HUES64 (cell line): ENCODE measurements at regions not wholly inside any gene's neighbourhood (a gene's known extent, or its start where the extent isn't known, plus 50 kb on each side); places are given as distances from the start of the nearest gene placed in this dataset.
"Not testable (repeated sequence)": the region's sequence is repeated elsewhere in the genome, so short reads cannot be mapped to it uniquely, and the experiment has no call there.

Experiments used
- H3K27ac ChIP-seq: 2 replicates; pipeline ENCODE4 v1.7.0; 2013; ENCODE audit warnings: low read depth, low read length, inconsistent platforms
- H3K27me3 ChIP-seq: 2 replicates; pipeline ENCODE4 v1.6.1; 2013; ENCODE audit warnings: mild to moderate bottlenecking, low read length; ENCODE audit not compliant: insufficient read depth
- H3K36me3 ChIP-seq: 2 replicates; pipeline ENCODE4 v1.6.1; 2013; ENCODE audit warnings: mild to moderate bottlenecking, low read length; ENCODE audit not compliant: insufficient read depth
- H3K4me1 ChIP-seq: 2 replicates; pipeline ENCODE4 v1.6.1; 2013; ENCODE audit warnings: mild to moderate bottlenecking, low read length, moderate library complexity; ENCODE audit not compliant: insufficient read depth
- H3K4me3 ChIP-seq: 2 replicates; pipeline ENCODE4 v1.5.1; 2013; ENCODE audit warnings: mild to moderate bottlenecking, low read length, moderate library complexity
- H3K9ac ChIP-seq: 2 replicates; pipeline ENCODE4 v1.6.1; 2013; ENCODE audit warnings: mild to moderate bottlenecking, low read depth, low read length
- H3K9me3 ChIP-seq: 2 replicates; pipeline ENCODE4 v1.6.1; 2013; ENCODE audit warnings: low read depth, low read length; ENCODE audit not compliant: insufficient read depth
- WGBS: fragments of 150-250, 120-280 bp; methylation state at CpG from one replicate; pipeline ENCODE4 v1.1.7; 2013; ENCODE audit warnings: missing lambda C conversion rate; 5-methylcytosine and 5-hydroxymethylcytosine counted together

DNA sequence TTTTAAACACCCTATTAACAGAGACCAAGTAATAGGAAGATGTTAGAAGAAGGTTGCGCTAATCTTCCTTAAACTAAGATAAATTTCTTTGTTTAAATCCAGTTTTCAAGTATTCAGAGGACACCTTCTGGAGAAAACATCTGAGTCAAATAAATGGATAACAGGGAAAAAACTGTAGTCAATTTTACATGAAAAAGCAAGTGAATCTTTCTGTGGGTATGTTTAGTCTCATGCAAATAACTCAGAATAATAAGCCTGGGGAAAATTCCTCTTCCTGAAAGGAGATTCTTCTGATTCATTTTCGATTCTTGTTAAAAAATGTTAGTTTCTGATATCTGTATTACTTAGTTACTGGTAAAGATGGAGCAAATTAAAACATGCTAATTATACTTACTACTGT is 145.5 kb downstream of the CTH start:
- no peaks in the 10 kb centered on the region for H3K36me3 ChIP-seq
- H3K9ac ChIP-seq: no peak overlapping the region
- H3K4me3 ChIP-seq: no peak overlapping the region
- H3K4me1 ChIP-seq: peaks cover 13% of the 10 kb centered on the region; the same call in 1 of the 2 replicates
- no peaks in the 10 kb centered on the region for H3K27me3 ChIP-seq
- peak overlapping the region; percentile 21; the same call in 1 of the 2 replicates for H3K27ac ChIP-seq
- H3K9me3 ChIP-seq: no peaks in the 10 kb centered on the region
- 50% methylated on average over 1 of the region's 2 CpGs for WGBS

- H3K27me3 ChIP-seq: no peaks in the 10 kb centered on the region
- no peak overlapping the region for H3K27ac ChIP-seq
- no peak overlapping the region for H3K4me3 ChIP-seq
- no peaks in the 10 kb centered on the region for H3K4me1 ChIP-seq
- H3K36me3 ChIP-seq: no peaks in the 10 kb centered on the region
- no peaks in the 10 kb centered on the region for H3K9me3 ChIP-seq
- H3K9ac ChIP-seq: no peak overlapping the region
- WGBS: 96% methylated on average over 5 of the region's 5 CpGs
Observed at GRCh38 chr1:70567167-70567566, 156.1 kb downstream of the CTH start.

- H3K27ac ChIP-seq: no peak overlapping the region
- H3K27me3 ChIP-seq: no peaks in the 10 kb centered on the region
- no peaks in the 10 kb centered on the region for H3K36me3 ChIP-seq
- no peaks in the 10 kb centered on the region for H3K4me1 ChIP-seq
- no peak overlapping the region for H3K4me3 ChIP-seq
- no peaks in the 10 kb centered on the region for H3K9me3 ChIP-seq
- H3K9ac ChIP-seq: no peak overlapping the region
Observed at GRCh38 chr1:70571191-70571590, 160.1 kb downstream of the CTH start.

- no peak overlapping the region for H3K27ac ChIP-seq
- H3K4me1 ChIP-seq: no peaks in the 10 kb centered on the region
- WGBS: 100% methylated on average over 2 of the region's 2 CpGs
- H3K36me3 ChIP-seq: no peaks in the 10 kb centered on the region
- no peak overlapping the region for H3K4me3 ChIP-seq
- no peak overlapping the region for H3K9ac ChIP-seq
- no peaks in the 10 kb centered on the region for H3K27me3 ChIP-seq
- no peaks in the 10 kb centered on the region for H3K9me3 ChIP-seq
Observed at GRCh38 chr1:70573317-70573843, 162.3 kb downstream of the CTH start.

DNA sequence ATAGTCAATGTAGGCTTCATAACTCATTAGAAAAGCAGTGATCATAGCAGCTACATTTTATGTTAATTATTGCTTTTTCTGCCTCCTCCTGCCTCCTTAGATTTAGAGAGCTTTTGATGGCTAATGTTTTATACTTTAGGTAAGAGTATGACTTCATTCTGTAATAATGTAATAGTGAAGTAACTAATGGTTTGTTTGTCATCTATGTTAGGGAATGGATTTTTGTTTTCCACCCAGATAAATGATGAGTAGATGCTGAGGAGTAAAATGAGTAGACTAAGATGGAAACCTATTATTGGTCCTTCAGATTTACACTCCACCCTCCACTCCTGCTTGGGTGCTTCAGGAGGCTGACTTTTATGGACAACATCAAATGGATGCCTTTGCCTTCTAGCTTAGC is 170.6 kb downstream of the CTH start:
- Histone ChIP-seq H3K27ac (no peak overlapping the region), H3K9ac (no peak overlapping the region)

DNA sequence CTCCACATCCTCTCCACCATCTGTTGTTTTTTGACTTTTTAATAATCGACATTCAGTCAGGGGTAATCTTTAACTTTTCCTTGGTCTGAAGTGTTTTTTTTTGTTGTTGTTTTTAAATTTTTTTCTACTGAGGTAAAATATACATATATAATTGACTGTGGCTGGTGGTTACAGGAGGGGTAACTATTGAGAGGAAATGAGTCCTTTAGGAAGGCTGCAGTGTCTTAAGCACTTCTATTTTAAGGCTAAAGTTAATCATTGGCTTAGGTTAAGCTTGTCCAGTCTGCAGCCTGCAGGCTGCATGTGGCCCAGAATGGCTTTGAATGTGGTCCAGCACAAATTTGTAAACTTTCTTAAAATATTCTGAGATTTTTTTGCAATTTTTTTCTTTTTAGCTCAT is 172.5 kb downstream of the CTH start:
- no peaks in the 10 kb centered on the region for H3K9me3 ChIP-seq
- peaks cover 29% of the 10 kb centered on the region for H3K4me1 ChIP-seq
- no peak overlapping the region for H3K27ac ChIP-seq
- no peak overlapping the region for H3K9ac ChIP-seq
- H3K36me3 ChIP-seq: no peaks in the 10 kb centered on the region
- H3K27me3 ChIP-seq: no peaks in the 10 kb centered on the region
- WGBS: no CpG with 5 or more reads among the region's 1 CpG
- no peak overlapping the region for H3K4me3 ChIP-seq

More for the DNA sequence above, 170.6 kb downstream of the CTH start:
- H3K27me3 ChIP-seq: no peaks in the 10 kb centered on the region
- no peaks in the 10 kb centered on the region for H3K36me3 ChIP-seq
- no peak overlapping the region for H3K4me3 ChIP-seq
- H3K9me3 ChIP-seq: no peaks in the 10 kb centered on the region
- H3K4me1 ChIP-seq: peaks cover 13% of the 10 kb centered on the region

GRCh38 chr1:70586046-70586445 is 175.0 kb downstream of the CTH start:
- Histone ChIP-seq H3K4me3 (no peak overlapping the region), H3K9ac (no peak overlapping the region), H3K27ac (peak overlapping the region; percentile 17; the same call in 1 of the 2 replicates), H3K36me3 (no peaks in the 10 kb centered on the region), H3K27me3 (no peaks in the 10 kb centered on the region), H3K4me1 (peaks cover 29% of the 10 kb centered on the region), H3K9me3 (no peaks in the 10 kb centered on the region)
- 61% methylated on average over 1 of the region's 1 CpG for WGBS

- Histone ChIP-seq H3K4me3 (no peak overlapping the region), H3K27ac (peak overlapping the region; percentile 70; the same call in 1 of the 2 replicates)
- WGBS: 97% methylated on average over 3 of the region's 3 CpGs
Observed at GRCh38 chr1:70587872-70588366, 176.9 kb downstream of the CTH start.

DNA sequence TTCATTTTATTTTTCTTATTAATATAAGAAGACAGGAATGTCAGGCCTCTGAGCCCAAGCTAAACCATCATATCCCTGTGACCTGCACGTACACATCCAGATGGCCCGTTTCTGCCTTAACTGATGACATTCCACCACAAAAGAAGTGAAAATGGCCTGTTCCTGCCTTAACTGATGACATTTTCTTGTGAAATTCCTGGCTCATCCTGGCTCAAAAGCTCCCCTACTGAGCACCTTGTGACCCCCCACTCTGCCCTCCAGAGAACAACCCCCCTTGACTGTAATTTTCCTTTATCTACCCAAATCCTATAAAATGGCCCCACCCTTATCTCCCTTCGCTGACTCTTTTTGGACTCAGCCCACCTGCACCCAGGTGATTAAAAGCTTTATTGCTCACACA is 182.5 kb downstream of the CTH start:
- not testable (repeated sequence) for H3K9ac ChIP-seq, H3K4me3 ChIP-seq, H3K27me3 ChIP-seq, H3K4me1 ChIP-seq, H3K27ac ChIP-seq, H3K9me3 ChIP-seq, H3K36me3 ChIP-seq
- WGBS: 44% methylated on average over 3 of the region's 3 CpGs

More at GRCh38 chr1:70587872-70588366, 176.9 kb downstream of the CTH start:
- no peaks in the 10 kb centered on the region for H3K27me3 ChIP-seq
- no peaks in the 10 kb centered on the region for H3K9me3 ChIP-seq
- peaks cover 29% of the 10 kb centered on the region for H3K4me1 ChIP-seq
- no peak overlapping the region for H3K9ac ChIP-seq
- H3K36me3 ChIP-seq: no peaks in the 10 kb centered on the region

- 90% methylated on average over 2 of the region's 2 CpGs for WGBS
- H3K27me3 ChIP-seq: no peaks in the 10 kb centered on the region
- no peak overlapping the region for H3K9ac ChIP-seq
- H3K9me3 ChIP-seq: no peaks in the 10 kb centered on the region
- no peak overlapping the region for H3K4me3 ChIP-seq
- H3K36me3 ChIP-seq: no peaks in the 10 kb centered on the region
- no peaks in the 10 kb centered on the region; the same call in 1 of the 2 replicates for H3K4me1 ChIP-seq
- no peak overlapping the region for H3K27ac ChIP-seq
Observed at GRCh38 chr1:70608815-70609214, 197.7 kb downstream of the CTH start.

GRCh38 chr1:70610164-70610563 is 199.1 kb downstream of the CTH start:
- 97% methylated on average over 2 of the region's 3 CpGs for WGBS
- H3K9me3 ChIP-seq, H3K27me3 ChIP-seq, H3K9ac ChIP-seq, H3K4me1 ChIP-seq, H3K36me3 ChIP-seq, H3K27ac ChIP-seq, H3K4me3 ChIP-seq: not testable (repeated sequence)

DNA sequence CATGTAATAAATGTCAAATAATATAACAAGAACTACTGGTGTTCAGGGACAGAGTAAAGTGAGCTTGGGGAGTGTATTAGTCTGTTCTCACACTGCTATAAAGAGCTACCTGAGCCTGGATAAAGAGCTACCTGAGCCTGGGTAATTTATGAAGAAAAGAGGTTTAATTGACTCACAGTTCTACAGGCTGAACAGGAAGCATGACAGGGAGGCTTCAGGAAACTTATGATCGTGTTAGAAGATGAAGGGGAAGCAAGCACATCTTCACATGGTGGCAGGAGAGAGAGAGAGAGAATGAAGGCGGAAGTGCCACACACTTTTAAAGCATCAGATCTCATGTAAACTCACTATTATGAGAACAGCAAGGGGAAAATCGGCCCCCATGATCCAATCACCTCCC is 205.9 kb downstream of the CTH start:
- Histone ChIP-seq H3K9ac (no peak overlapping the region), H3K27me3 (no peaks in the 10 kb centered on the region), H3K27ac (no peak overlapping the region), H3K4me1 (no peaks in the 10 kb centered on the region), H3K4me3 (no peak overlapping the region), H3K9me3 (no peaks in the 10 kb centered on the region), H3K36me3 (no peaks in the 10 kb centered on the region)
- WGBS: 61% methylated on average over 2 of the region's 3 CpGs
